ENCODE measurements at regions not wholly inside any gene's neighbourhood (a gene's known extent, or its start where the extent isn't known, plus 50 kb on each side); places are given as distances from the start of the nearest gene placed in this dataset.

DNA sequence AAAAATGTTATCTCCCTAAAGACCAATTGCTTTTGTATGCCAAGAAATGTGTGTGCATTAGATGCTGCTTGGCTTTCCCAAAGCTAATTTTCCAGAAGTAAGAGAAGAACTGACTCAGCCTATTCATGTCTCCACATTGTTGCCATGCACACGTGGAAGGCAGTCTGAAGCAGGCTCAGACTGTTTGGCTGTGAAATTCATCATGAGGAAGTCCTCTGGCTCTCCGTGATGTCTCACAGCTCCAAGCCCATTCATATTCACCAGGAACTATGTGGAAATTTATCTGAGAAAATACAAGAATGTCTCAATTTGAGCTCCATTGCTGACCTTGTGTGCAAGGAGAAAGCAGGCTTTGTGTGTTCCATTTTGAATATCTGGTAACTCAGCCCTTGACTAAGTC, 1022.2 kb upstream of the GJE1 start:
- no peak overlapping the region for H3K4me3 ChIP-seq
- H3K79me2 ChIP-seq (ENCODE audit: control insufficient read depth, insufficient read depth, low read length): no peaks in the 10 kb centered on the region
- BruUV-seq (replicated peaks): no TSS peak
- no peak overlapping the region for H3K4me2 ChIP-seq (ENCODE audit: insufficient read depth, low read length)
- ATAC-seq (no peak), FAIRE-seq (peak; percentile 26), DNase-seq (ENCODE audit: extremely low read depth in 1 of 4, low spot score in 3 of 4) (no peak)
- H3K27me3 ChIP-seq (ENCODE audit: control insufficient read depth in 2 of 2, insufficient read depth in 2 of 2, low read length in 2 of 2): no peaks in the 10 kb centered on the region
- WGBS (ENCODE audit: insufficient coverage, low coverage, missing lambda C conversion rate): 0% methylated on average over 2 of the region's 2 CpGs
- no peaks in the 10 kb centered on the region for H3K9me1 ChIP-seq (ENCODE audit: control insufficient read depth, insufficient read depth, low read length)
- intact Hi-C loops (cut with micrococcal nuclease) (no loop called here), in situ Hi-C loops (cut with MboI) (no loop called here)
- no peak overlapping the region for H3K9ac ChIP-seq (ENCODE audit: insufficient read depth in 1 of 2, low read depth in 2 of 2, low read length in 2 of 2)
- H3K4me1 ChIP-seq (replicated peaks in 1 of 2; ENCODE audit: control insufficient read depth in 2 of 2, insufficient read depth in 2 of 2, low read length in 2 of 2): no peaks in the 10 kb centered on the region
- no peaks in the 10 kb centered on the region for H3K36me3 ChIP-seq (ENCODE audit: control insufficient read depth, insufficient read depth, low read length)
- ChIA-PET CTCF (ENCODE audit: low intra/inter-chr PET ratio) (no interaction called here), POLR2A (no interaction called here)
- no peak overlapping the region for H3K27ac ChIP-seq (ENCODE audit: extremely low read depth, low read depth, low read length)
- no peak overlapping the region for H2AFZ ChIP-seq (ENCODE audit: low read depth, low read length)
- no peaks in the 10 kb centered on the region for H4K20me1 ChIP-seq (replicated peaks; ENCODE audit: control insufficient read depth, insufficient read depth, low read length)
- no peaks in the 10 kb centered on the region for H3K9me3 ChIP-seq (replicated peaks; ENCODE audit: control insufficient read depth, insufficient read depth, low read depth, low read length)
- TF ChIP-seq ZNF134 (CRISPR knock-in tag; conservative IDR thresholded peaks at IDR 0.05): no peak
- no peak for TF ChIP-seq ADNP (tag; IDR thresholded peaks at IDR 0.05)
- no peak for TF ChIP-seq FOXM1 (IDR thresholded peaks at IDR 0.05; ENCODE audit: low read depth)
- no peak for TF ChIP-seq FOXM1 (CRISPR knock-in tag; IDR thresholded peaks at IDR 0.05; ENCODE audit: low read depth)
- TF ChIP-seq, protein P1, sequence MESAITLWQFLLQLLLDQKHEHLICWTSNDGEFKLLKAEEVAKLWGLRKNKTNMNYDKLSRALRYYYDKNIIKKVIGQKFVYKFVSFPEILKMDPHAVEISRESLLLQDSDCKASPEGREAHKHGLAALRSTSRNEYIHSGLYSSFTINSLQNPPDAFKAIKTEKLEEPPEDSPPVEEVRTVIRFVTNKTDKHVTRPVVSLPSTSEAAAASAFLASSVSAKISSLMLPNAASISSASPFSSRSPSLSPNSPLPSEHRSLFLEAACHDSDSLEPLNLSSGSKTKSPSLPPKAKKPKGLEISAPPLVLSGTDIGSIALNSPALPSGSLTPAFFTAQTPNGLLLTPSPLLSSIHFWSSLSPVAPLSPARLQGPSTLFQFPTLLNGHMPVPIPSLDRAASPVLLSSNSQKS (CRISPR knock-in tag; IDR thresholded peaks at IDR 0.05): no peak
- no peak for TF ChIP-seq ZNF830 (CRISPR knock-in tag; IDR thresholded peaks at IDR 0.05)
- TF ChIP-seq, protein P2, sequence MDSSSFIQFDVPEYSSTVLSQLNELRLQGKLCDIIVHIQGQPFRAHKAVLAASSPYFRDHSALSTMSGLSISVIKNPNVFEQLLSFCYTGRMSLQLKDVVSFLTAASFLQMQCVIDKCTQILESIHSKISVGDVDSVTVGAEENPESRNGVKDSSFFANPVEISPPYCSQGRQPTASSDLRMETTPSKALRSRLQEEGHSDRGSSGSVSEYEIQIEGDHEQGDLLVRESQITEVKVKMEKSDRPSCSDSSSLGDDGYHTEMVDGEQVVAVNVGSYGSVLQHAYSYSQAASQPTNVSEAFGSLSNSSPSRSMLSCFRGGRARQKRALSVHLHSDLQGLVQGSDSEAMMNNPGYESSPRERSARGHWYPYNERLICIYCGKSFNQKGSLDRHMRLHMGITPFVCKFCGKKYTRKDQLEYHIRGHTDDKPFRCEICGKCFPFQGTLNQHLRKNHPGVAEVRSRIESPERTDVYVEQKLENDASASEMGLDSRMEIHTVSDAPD (CRISPR knock-in tag; IDR thresholded peaks at IDR 0.05): no peak
- no peak for TF ChIP-seq CHD2 (IDR thresholded peaks at IDR 0.05; ENCODE audit: low read depth, low read length)
- no peak for TF ChIP-seq TOE1 (IDR thresholded peaks at IDR 0.05; ENCODE audit: borderline replicate concordance)
- TF ChIP-seq TOE1 (CRISPR knock-in tag; IDR thresholded peaks at IDR 0.05; ENCODE audit: borderline replicate concordance, low read depth): no peak
- no peak for TF ChIP-seq RAD21 (CRISPR knock-in tag; conservative IDR thresholded peaks at IDR 0.05 in 1 of 2, IDR thresholded peaks at IDR 0.05 in 1 of 2)
- TF ChIP-seq MTA3 (IDR thresholded peaks at IDR 0.05; ENCODE audit: borderline replicate concordance): no peak
- TF ChIP-seq, protein P3, sequence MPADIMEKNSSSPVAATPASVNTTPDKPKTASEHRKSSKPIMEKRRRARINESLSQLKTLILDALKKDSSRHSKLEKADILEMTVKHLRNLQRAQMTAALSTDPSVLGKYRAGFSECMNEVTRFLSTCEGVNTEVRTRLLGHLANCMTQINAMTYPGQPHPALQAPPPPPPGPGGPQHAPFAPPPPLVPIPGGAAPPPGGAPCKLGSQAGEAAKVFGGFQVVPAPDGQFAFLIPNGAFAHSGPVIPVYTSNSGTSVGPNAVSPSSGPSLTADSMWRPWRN (IDR thresholded peaks at IDR 0.05; ENCODE audit: low read depth): no peak
- TF ChIP-seq, protein P4, sequence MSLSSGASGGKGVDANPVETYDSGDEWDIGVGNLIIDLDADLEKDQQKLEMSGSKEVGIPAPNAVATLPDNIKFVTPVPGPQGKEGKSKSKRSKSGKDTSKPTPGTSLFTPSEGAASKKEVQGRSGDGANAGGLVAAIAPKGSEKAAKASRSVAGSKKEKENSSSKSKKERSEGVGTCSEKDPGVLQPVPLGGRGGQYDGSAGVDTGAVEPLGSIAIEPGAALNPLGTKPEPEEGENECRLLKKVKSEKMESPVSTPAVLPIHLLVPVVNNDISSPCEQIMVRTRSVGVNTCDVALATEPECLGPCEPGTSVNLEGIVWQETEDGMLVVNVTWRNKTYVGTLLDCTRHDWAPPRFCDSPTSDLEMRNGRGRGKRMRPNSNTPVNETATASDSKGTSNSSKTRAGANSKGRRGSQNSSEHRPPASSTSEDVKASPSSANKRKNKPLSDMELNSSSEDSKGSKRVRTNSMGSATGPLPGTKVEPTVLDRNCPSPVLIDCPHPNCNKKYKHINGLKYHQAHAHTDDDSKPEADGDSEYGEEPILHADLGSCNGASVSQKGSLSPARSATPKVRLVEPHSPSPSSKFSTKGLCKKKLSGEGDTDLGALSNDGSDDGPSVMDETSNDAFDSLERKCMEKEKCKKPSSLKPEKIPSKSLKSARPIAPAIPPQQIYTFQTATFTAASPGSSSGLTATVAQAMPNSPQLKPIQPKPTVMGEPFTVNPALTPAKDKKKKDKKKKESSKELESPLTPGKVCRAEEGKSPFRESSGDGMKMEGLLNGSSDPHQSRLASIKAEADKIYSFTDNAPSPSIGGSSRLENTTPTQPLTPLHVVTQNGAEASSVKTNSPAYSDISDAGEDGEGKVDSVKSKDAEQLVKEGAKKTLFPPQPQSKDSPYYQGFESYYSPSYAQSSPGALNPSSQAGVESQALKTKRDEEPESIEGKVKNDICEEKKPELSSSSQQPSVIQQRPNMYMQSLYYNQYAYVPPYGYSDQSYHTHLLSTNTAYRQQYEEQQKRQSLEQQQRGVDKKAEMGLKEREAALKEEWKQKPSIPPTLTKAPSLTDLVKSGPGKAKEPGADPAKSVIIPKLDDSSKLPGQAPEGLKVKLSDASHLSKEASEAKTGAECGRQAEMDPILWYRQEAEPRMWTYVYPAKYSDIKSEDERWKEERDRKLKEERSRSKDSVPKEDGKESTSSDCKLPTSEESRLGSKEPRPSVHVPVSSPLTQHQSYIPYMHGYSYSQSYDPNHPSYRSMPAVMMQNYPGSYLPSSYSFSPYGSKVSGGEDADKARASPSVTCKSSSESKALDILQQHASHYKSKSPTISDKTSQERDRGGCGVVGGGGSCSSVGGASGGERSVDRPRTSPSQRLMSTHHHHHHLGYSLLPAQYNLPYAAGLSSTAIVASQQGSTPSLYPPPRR (CRISPR knock-in tag; IDR thresholded peaks at IDR 0.05; ENCODE audit: borderline replicate concordance): no peak
- TF ChIP-seq ZNF165 (CRISPR knock-in tag; IDR thresholded peaks at IDR 0.05; ENCODE audit: borderline replicate concordance): no peak
- TF ChIP-seq, protein P5, sequence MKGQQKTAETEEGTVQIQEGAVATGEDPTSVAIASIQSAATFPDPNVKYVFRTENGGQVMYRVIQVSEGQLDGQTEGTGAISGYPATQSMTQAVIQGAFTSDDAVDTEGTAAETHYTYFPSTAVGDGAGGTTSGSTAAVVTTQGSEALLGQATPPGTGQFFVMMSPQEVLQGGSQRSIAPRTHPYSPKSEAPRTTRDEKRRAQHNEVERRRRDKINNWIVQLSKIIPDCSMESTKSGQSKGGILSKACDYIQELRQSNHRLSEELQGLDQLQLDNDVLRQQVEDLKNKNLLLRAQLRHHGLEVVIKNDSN (CRISPR knock-in tag; IDR thresholded peaks at IDR 0.05): no peak

All from K562 (cell line).